Fibroblast of lung (primary cell): ENCODE measurements at regions not wholly inside any gene's neighbourhood (a gene's known extent, or its start where the extent isn't known, plus 50 kb on each side); places are given as distances from the start of the nearest gene placed in this dataset.

Experiments used
- DNase-seq, 2 donors: peaks; one replicate each; pipeline versions ENCODE4 v3.0.0 to v3.0.0-alpha.2; 2010; ENCODE audit warnings: low read depth in 2 of 2
- H2AFZ ChIP-seq: 2 replicates; pipeline ENCODE4 v1.5.1; 2012; ENCODE audit warnings: low read length, control low read depth, inconsistent platforms
- H3K27ac ChIP-seq: 2 replicates; pipeline ENCODE4 v1.5.1; 2011; ENCODE audit warnings: low read length, control low read depth; ENCODE audit not compliant: insufficient read depth
- H3K27me3 ChIP-seq: 2 replicates; pipeline ENCODE4 v1.5.1; 2011; ENCODE audit warnings: mild to moderate bottlenecking, low read length; ENCODE audit not compliant: control insufficient read depth, insufficient read depth
- H3K36me3 ChIP-seq: 2 replicates; pipeline ENCODE4 v1.5.1; 2011; ENCODE audit warnings: low read length; ENCODE audit not compliant: control insufficient read depth, insufficient read depth
- H3K4me1 ChIP-seq: 2 replicates; pipeline ENCODE4 v1.5.1; 2011; ENCODE audit warnings: low read length; ENCODE audit not compliant: control insufficient read depth, insufficient read depth; ENCODE audit errors: extremely low read depth
- H3K4me2 ChIP-seq: 2 replicates; pipeline ENCODE4 v1.5.1; 2011; ENCODE audit warnings: low read length, control low read depth; ENCODE audit not compliant: insufficient read depth; ENCODE audit errors: extremely low read depth
- H3K4me3 ChIP-seq, 4 experiments: fragments of 200-600 bp in 1 of 4; sonication (generic) in 1 of 4; replicated peaks in 1 of 4; 2 replicates each; pipeline ENCODE4 v1.5.1; 2011 to 2016; ENCODE audit warnings: low read length in 4 of 4, low read depth in 3 of 4, mild to moderate bottlenecking in 3 of 4, control low read depth in 2 of 4, inconsistent platforms in 1 of 4, mixed read lengths in 1 of 4; ENCODE audit not compliant: insufficient read depth in 1 of 4; ENCODE audit errors: control extremely low read depth in 1 of 4
- H3K79me2 ChIP-seq: 2 replicates; pipeline ENCODE4 v1.5.1; 2012; ENCODE audit warnings: mild to moderate bottlenecking, low read length, inconsistent platforms; ENCODE audit not compliant: control insufficient read depth, insufficient read depth
- H3K9ac ChIP-seq: 2 replicates; pipeline ENCODE4 v1.5.1; 2011; ENCODE audit warnings: mild to moderate bottlenecking, low read length, control low read depth; ENCODE audit not compliant: insufficient read depth
- H3K9me3 ChIP-seq: 2 replicates; pipeline ENCODE4 v1.5.1; 2012; ENCODE audit warnings: low read depth, low read length; ENCODE audit not compliant: control insufficient read depth, insufficient read depth
- H4K20me1 ChIP-seq: 2 replicates; pipeline ENCODE4 v1.5.1; 2011; ENCODE audit warnings: low read length; ENCODE audit not compliant: control insufficient read depth, insufficient read depth; ENCODE audit errors: extremely low read depth
- CTCF ChIP-seq, 2 donors: IDR thresholded peaks in 1 of 2; conservative IDR thresholded peaks in 1 of 2; 1 replicate in 1 of 2; 2 replicates in 1 of 2; pipeline ENCODE4 v1.5.1; 2011 to 2012; ENCODE audit warnings: low read length in 2 of 2, control low read depth in 1 of 2, inconsistent platforms in 1 of 2, low read depth in 1 of 2, mild to moderate bottlenecking in 1 of 2
- EZH2 ChIP-seq: IDR thresholded peaks from 2 replicates; pipeline ENCODE4 v1.5.1; 2012; ENCODE audit warnings: low read length, control low read depth, mild to moderate bottlenecking; ENCODE audit errors: missing control alignments

DNA sequence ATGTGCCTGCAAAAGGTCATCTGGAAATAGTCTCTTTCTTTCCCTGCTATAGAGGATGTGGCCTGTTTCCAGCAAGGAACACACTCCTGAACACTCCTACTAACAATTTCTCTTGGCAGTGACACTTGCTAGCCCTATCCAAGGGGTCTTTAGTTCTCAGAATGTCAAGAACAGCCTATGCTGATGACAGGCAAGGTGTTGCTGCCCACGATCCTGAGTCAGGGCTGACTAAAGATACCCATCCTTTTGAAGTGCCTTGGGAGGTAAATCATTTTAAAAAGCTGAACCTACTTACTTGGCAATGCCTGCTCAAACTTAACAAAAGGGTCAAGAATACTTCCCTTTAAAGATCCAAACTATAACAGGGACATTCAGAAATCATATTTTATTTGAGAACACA lies 1146.4 kb downstream of the VRK1 start:
- Histone ChIP-seq H4K20me1 (no peaks in the 10 kb centered on the region), H3K36me3 (no peaks in the 10 kb centered on the region), H3K79me2 (no peaks in the 10 kb centered on the region), H2AFZ (no peak overlapping the region), H3K9ac (no peak overlapping the region), H3K27me3 (no peaks in the 10 kb centered on the region), H3K9me3 (no peaks in the 10 kb centered on the region), H3K27ac (no peak overlapping the region), H3K4me1 (no peaks in the 10 kb centered on the region), H3K4me2 (no peak overlapping the region), H3K4me3 (no peak overlapping the region)
- TF ChIP-seq EZH2 (no peak), CTCF (conservative IDR thresholded peaks at IDR 0.05 in 1 of 2, IDR thresholded peaks at IDR 0.05 in 1 of 2; ENCODE audit: low read depth in 1 of 2, low read length in 2 of 2) (no peak)
- no peak for DNase-seq

DNA sequence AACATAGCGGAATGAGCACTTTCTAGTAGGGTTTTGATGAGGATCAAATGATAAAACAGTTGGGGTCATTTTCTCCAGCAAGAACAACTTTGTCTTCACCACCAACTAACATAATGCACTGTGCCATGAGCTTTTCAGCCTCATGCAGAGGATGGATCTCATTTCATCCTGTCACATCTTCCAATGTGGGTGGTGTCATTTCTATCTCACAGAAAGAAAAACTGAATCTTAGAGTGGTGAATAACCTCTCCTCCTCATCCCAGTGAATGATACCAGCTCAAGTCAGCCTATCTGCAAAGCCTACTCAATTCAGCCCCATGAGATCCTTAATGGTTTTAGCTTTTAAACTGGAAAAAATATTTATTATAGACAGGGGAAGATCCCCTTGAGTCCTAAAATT lies 1147.2 kb downstream of the VRK1 start:
- Histone ChIP-seq H3K4me3 (no peak overlapping the region), H3K36me3 (no peaks in the 10 kb centered on the region), H2AFZ (no peak overlapping the region), H3K4me1 (no peaks in the 10 kb centered on the region), H3K27me3 (no peaks in the 10 kb centered on the region), H3K79me2 (no peaks in the 10 kb centered on the region), H3K9ac (no peak overlapping the region), H3K27ac (no peak overlapping the region), H3K4me2 (no peak overlapping the region), H3K9me3 (no peaks in the 10 kb centered on the region), H4K20me1 (no peaks in the 10 kb centered on the region)
- DNase-seq: no peak
- TF ChIP-seq CTCF (conservative IDR thresholded peaks at IDR 0.05 in 1 of 2, IDR thresholded peaks at IDR 0.05 in 1 of 2; ENCODE audit: low read depth in 1 of 2, low read length in 2 of 2): no peak
- TF ChIP-seq EZH2: no peak

DNA sequence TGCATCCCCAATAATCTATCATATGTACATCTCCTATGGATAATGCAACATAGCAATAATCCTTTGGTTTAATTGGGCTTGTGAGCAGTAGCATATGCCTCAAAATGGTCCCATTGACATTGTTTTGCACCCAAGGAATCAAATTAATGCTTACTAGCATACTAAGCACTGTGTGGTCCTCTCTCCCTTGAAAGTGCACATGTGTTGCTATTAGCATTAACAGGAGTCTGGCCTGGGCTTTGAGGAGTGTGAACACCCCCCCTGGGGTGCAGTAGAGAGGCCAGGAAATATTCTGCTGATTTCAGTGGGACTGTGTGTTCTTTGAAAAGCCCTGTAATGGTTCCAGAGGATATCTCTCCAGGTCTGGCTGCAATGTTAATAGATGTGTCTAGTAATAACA lies 1148.4 kb downstream of the VRK1 start:
- H2AFZ ChIP-seq: no peak overlapping the region
- H3K36me3 ChIP-seq: no peaks in the 10 kb centered on the region
- H3K79me2 ChIP-seq: no peaks in the 10 kb centered on the region
- H3K27ac ChIP-seq: no peak overlapping the region
- H3K27me3 ChIP-seq: no peaks in the 10 kb centered on the region
- no peaks in the 10 kb centered on the region for H4K20me1 ChIP-seq
- no peaks in the 10 kb centered on the region for H3K4me1 ChIP-seq
- H3K4me2 ChIP-seq: no peak overlapping the region
- no peak overlapping the region for H3K9ac ChIP-seq
- TF ChIP-seq CTCF (conservative IDR thresholded peaks at IDR 0.05 in 1 of 2, IDR thresholded peaks at IDR 0.05 in 1 of 2; ENCODE audit: low read depth in 1 of 2, low read length in 2 of 2) (no peak), EZH2 (no peak)
- no peaks in the 10 kb centered on the region for H3K9me3 ChIP-seq
- DNase-seq: no peak
- no peak overlapping the region for H3K4me3 ChIP-seq
